Stomach (tissue), 8 donors: ENCODE measurements at regions not wholly inside any gene's neighbourhood (a gene's known extent, or its start where the extent isn't known, plus 50 kb on each side); places are given as distances from the start of the nearest gene placed in this dataset.

ENCODE experiments used
- DNase-seq, 2 donors: peaks; one replicate each; pipeline versions ENCODE4 v3.0.0 to v3.0.0-alpha.2; 2013 to 2019
- H3K27ac ChIP-seq, 5 donors: fragments of 200-600 bp in 4 of 5; sonication (generic) in 4 of 5; one replicate each; pipeline ENCODE4 v1.5.1; 2013 to 2019; ENCODE audit warnings: mild to moderate bottlenecking in 1 of 5, moderate library complexity in 1 of 5
- H3K27me3 ChIP-seq, 3 donors: fragments of 200-600 bp; sonication (generic); one replicate each; pipeline ENCODE4 v1.5.1; 2017 to 2019; ENCODE audit warnings: mixed run types in 1 of 3
- H3K36me3 ChIP-seq, 4 donors: fragments of 200-600 bp; sonication (generic); 1 replicate in 3 of 4; 2 replicates in 1 of 4; pipeline ENCODE4 v1.5.1; 2016 to 2019
- H3K4me1 ChIP-seq, 4 donors: fragments of 200-600 bp; sonication (generic); one replicate each; pipeline ENCODE4 v1.5.1; 2016 to 2019
- H3K4me3 ChIP-seq, 4 donors: fragments of 200-600 bp; sonication (generic) in 3 of 4; one replicate each; pipeline ENCODE4 v1.5.1; 2016 to 2019; ENCODE audit warnings: mild to moderate bottlenecking in 1 of 4
- H3K9me3 ChIP-seq, 4 donors: fragments of 200-600 bp; sonication (generic); one replicate each; pipeline ENCODE4 v1.5.1; 2016 to 2019
- CTCF ChIP-seq, 7 experiments: fragments of 450-650 bp in 4 of 7; fragments of 200-600 bp in 3 of 7; sonication (generic) in 3 of 7; IDR thresholded peaks; one replicate each; pipeline ENCODE4 v1.5.1; 2016 to 2019; ENCODE audit warnings: antibody characterized with exemption in 7 of 7, control low read depth in 2 of 7, mild to moderate bottlenecking in 1 of 7
- EP300 ChIP-seq: sonication (generic); formaldehyde crosslinking; IDR thresholded peaks from one replicate; pipeline ENCODE4 v1.6.1; 2017; ENCODE audit warnings: antibody characterized with exemption
- POLR2A ChIP-seq, 4 donors: fragments of 450-650 bp; IDR thresholded peaks; one replicate each; pipeline ENCODE4 v1.6.1; 2016; ENCODE audit warnings: antibody characterized with exemption in 4 of 4, control low read depth in 2 of 4, mild to moderate bottlenecking in 1 of 4, moderate library complexity in 1 of 4
- POLR2AphosphoS5 ChIP-seq, 3 donors: sonication (generic); formaldehyde crosslinking; IDR thresholded peaks; one replicate each; pipeline ENCODE4 v1.6.1; 2016; ENCODE audit warnings: antibody characterized with exemption in 3 of 3
- WGBS, 5 donors: extraction: QIAGEN DNeasy Blood & Tissue Kit in 3 of 5; methylation state at CpG; one replicate each; pipeline versions ENCODE4 v1.1.5 to v1.1.7; 2013 to 2018; 5-methylcytosine and 5-hydroxymethylcytosine counted together
- intact Hi-C: fragments of 100-400 bp; cut with DNase I; formaldehyde crosslinking; loops from one replicate; pipeline ENCODE4 v1.15.1; 2023; ENCODE audit warnings: low total_unique reads
- donor health status: healthy with polysubstance abuse.
- donor health status: Bipolar disorder and iron deficiency.
- donor health status: healthy.

GRCh38 chr4:140257461-140258305, 103.7 kb upstream of the MAML3 start:
- Histone ChIP-seq H3K27me3 (no peaks in the 10 kb centered on the region), H3K9me3 (no peaks in the 10 kb centered on the region), H3K4me3 (no peak overlapping the region), H3K36me3 (no peaks in the 10 kb centered on the region), H3K27ac (peak overlapping the region in 1 of 5 donors; percentile 65), H3K4me1 (peaks cover 10 to 17% (median 13%) of the 10 kb centered on the region in 4 donors)
- intact Hi-C loops = no loop called here
- no peak for TF ChIP-seq EP300
- no peak for TF ChIP-seq POLR2AphosphoS5 (IDR thresholded peaks at IDR 0.05)
- TF ChIP-seq CTCF (IDR thresholded peaks at IDR 0.05) = no peak
- no peak for DNase-seq
- WGBS, 5 donors = 73 to 83% (median 76%) methylated on average over 10 of the region's 10 CpGs

DNA sequence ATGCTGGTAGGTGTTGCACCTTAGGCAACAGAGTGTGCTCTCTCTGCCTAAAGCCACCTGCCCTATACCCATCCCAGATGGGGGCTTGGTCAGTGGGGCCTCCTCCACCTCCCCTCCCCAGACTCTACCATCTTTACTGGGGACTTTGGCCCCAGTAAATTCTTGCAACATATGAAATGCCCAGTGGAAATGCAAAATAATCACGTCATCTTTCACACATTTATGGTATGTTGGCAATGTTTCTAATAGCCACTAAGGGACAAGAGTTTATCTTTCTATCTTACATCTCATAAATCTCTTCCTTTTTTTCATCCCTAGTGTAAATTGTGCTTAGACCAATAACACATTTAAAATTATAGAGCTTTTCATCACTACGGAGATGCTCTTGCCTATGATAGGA, 103.0 kb upstream of the MAML3 start:
- no peaks in the 10 kb centered on the region for H3K27me3 ChIP-seq
- H3K4me1 ChIP-seq = peaks cover 18 to 24% (median 21%) of the 10 kb centered on the region in 4 donors
- no peaks in the 10 kb centered on the region for H3K36me3 ChIP-seq
- H3K27ac ChIP-seq = peak overlapping the region in 2 of 5 donors; percentile 13 to 65
- TF ChIP-seq EP300 (no peak), POLR2AphosphoS5 (IDR thresholded peaks at IDR 0.05) (no peak), CTCF (IDR thresholded peaks at IDR 0.05) (no peak), POLR2A (IDR thresholded peaks at IDR 0.05) (no peak)
- no peaks in the 10 kb centered on the region for H3K9me3 ChIP-seq
- no peak overlapping the region for H3K4me3 ChIP-seq
- no peak for DNase-seq
- WGBS, 5 donors = 71 to 87% (median 81%) methylated on average over 2 of the region's 2 CpGs
- intact Hi-C loops = no loop called here

DNA sequence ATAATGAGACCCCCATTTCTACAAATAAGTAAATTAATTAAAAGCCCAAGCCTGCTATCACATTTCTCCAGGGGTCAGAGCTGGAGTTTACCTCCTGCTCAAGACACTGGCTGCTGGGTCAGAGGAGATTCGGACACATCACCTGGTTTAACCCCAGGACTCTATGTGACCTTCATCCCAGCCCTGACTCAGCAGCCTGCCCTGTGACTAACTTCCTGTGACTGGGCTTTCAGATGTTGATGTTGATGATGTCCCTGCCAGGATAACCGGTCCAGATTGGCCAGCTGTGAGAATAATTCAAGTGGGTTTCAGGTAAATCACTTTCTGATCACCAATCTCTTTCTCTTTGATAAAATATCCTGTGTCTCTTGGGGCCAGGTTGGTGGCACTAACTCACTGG, 102.4 kb upstream of the MAML3 start:
- 55 to 79% (median 66%) methylated on average over 2 of the region's 2 CpGs for WGBS, 5 donors
- Histone ChIP-seq H3K4me3 (no peak overlapping the region), H3K36me3 (no peaks in the 10 kb centered on the region), H3K27ac (peak overlapping the region in 3 of 5 donors; percentile 13 to 65 (median 13)), H3K4me1 (peaks cover 20 to 28% (median 24%) of the 10 kb centered on the region in 4 donors), H3K27me3 (no peaks in the 10 kb centered on the region), H3K9me3 (no peaks in the 10 kb centered on the region)
- TF ChIP-seq EP300 = no peak
- TF ChIP-seq POLR2AphosphoS5 (IDR thresholded peaks at IDR 0.05) = no peak
- no peak for TF ChIP-seq CTCF (IDR thresholded peaks at IDR 0.05)
- TF ChIP-seq POLR2A (IDR thresholded peaks at IDR 0.05) = no peak
- no peak for DNase-seq
- intact Hi-C loops = no loop called here

GRCh38 chr4:140255927-140256326, 101.9 kb upstream of the MAML3 start:
- Histone ChIP-seq H3K9me3 (no peaks in the 10 kb centered on the region), H3K4me1 (peaks cover 20 to 28% (median 24%) of the 10 kb centered on the region in 4 donors), H3K36me3 (no peaks in the 10 kb centered on the region), H3K27me3 (no peaks in the 10 kb centered on the region), H3K4me3 (no peak overlapping the region), H3K27ac (peak overlapping the region in 2 of 5 donors; percentile 13 to 65)
- DNase-seq = no peak
- intact Hi-C loops = no loop called here
- 91 to 100% (median 97%) methylated on average over 1 of the region's 1 CpG for WGBS, 5 donors
- TF ChIP-seq POLR2A (IDR thresholded peaks at IDR 0.05) = no peak
- no peak for TF ChIP-seq EP300
- no peak for TF ChIP-seq POLR2AphosphoS5 (IDR thresholded peaks at IDR 0.05)
- no peak for TF ChIP-seq CTCF (IDR thresholded peaks at IDR 0.05)
